ENCODE measurements at regions not wholly inside any gene's neighbourhood (a gene's known extent, or its start where the extent isn't known, plus 50 kb on each side); places are given as distances from the start of the nearest gene placed in this dataset.

- no peaks in the 10 kb centered on the region for H3K4me1 ChIP-seq
- H3K36me3 ChIP-seq, result no peaks in the 10 kb centered on the region
- no peak for DNase-seq (ENCODE audit: low spot score)
- no peak overlapping the region for H3K27ac ChIP-seq
- H3K27me3 ChIP-seq, result no peaks in the 10 kb centered on the region
- TF ChIP-seq, protein P1, sequence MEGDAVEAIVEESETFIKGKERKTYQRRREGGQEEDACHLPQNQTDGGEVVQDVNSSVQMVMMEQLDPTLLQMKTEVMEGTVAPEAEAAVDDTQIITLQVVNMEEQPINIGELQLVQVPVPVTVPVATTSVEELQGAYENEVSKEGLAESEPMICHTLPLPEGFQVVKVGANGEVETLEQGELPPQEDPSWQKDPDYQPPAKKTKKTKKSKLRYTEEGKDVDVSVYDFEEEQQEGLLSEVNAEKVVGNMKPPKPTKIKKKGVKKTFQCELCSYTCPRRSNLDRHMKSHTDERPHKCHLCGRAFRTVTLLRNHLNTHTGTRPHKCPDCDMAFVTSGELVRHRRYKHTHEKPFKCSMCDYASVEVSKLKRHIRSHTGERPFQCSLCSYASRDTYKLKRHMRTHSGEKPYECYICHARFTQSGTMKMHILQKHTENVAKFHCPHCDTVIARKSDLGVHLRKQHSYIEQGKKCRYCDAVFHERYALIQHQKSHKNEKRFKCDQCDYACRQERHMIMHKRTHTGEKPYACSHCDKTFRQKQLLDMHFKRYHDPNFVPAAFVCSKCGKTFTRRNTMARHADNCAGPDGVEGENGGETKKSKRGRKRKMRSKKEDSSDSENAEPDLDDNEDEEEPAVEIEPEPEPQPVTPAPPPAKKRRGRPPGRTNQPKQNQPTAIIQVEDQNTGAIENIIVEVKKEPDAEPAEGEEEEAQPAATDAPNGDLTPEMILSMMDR (IDR thresholded peaks at IDR 0.05), result no peak
- no peaks in the 10 kb centered on the region for H3K9me3 ChIP-seq
- no peak overlapping the region for H3K4me3 ChIP-seq
These were observed 622.7 kb downstream of the METTL15 start for GRCh38 chr11:28730889-28731288.

DNA sequence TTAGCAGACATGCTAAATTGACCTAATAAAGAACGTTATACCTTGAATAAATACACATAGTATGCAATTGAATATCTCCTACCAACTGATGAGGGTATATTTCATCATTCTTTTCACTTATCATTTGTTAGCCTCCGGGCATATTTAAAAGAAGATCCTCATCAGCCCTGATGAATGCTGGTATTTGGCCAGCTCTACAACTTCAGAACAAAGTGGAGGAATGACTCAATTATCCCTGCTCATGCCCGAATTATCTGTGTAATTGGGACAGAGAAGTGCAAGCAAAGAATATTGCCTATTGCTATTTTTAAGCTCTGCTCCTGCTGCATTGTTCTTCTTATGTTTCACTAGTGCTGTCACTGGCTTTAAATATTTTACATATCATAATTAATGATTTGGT lies 622.1 kb downstream of the METTL15 start:
- H3K9me3 ChIP-seq, result no peaks in the 10 kb centered on the region
- no peak overlapping the region for H3K27ac ChIP-seq
- H3K36me3 ChIP-seq, result no peaks in the 10 kb centered on the region
- no peaks in the 10 kb centered on the region for H3K27me3 ChIP-seq
- no peak overlapping the region for H3K4me3 ChIP-seq
- no peak for DNase-seq (ENCODE audit: low spot score)
- H3K4me1 ChIP-seq, result no peaks in the 10 kb centered on the region
- TF ChIP-seq, protein P1 (IDR thresholded peaks at IDR 0.05), result no peak

GRCh38 chr11:28729339-28729738 lies 621.2 kb downstream of the METTL15 start:
- Histone ChIP-seq H3K27me3 (no peaks in the 10 kb centered on the region), H3K4me3 (no peak overlapping the region), H3K9me3 (no peaks in the 10 kb centered on the region), H3K27ac (no peak overlapping the region), H3K4me1 (no peaks in the 10 kb centered on the region), H3K36me3 (no peaks in the 10 kb centered on the region)
- TF ChIP-seq, protein P1 (IDR thresholded peaks at IDR 0.05), result no peak
- DNase-seq (ENCODE audit: low spot score), result no peak

DNA sequence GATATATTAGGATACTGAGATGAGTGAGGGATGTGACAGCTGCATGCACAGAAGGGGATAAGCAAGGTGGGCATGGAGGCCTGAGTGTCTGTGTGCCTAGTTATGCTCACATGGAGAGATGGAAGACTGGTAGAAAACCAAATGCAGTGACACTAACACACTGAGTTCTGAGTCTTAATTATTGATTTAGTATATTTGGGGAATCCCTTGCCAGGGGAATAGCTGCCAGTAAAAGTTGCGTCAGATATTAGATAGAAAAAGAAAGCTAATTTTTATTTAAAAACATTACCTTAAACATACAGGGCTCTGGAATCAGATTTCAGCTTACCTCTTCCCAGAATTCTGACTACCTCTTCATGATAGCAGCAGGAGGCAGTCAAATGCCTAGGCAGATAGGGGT lies 620.5 kb downstream of the METTL15 start:
- H3K9me3 ChIP-seq, result no peaks in the 10 kb centered on the region
- no peaks in the 10 kb centered on the region for H3K27me3 ChIP-seq
- TF ChIP-seq, protein P1 (IDR thresholded peaks at IDR 0.05), result no peak
- no peak overlapping the region for H3K4me3 ChIP-seq
- no peak overlapping the region for H3K27ac ChIP-seq
- no peaks in the 10 kb centered on the region for H3K4me1 ChIP-seq
- no peaks in the 10 kb centered on the region for H3K36me3 ChIP-seq
- DNase-seq (ENCODE audit: low spot score), result no peak

GRCh38 chr11:28727254-28727653 lies 619.1 kb downstream of the METTL15 start:
- Histone ChIP-seq H3K9me3 (no peaks in the 10 kb centered on the region), H3K4me3 (no peak overlapping the region), H3K27me3 (no peaks in the 10 kb centered on the region), H3K27ac (no peak overlapping the region), H3K36me3 (no peaks in the 10 kb centered on the region), H3K4me1 (no peaks in the 10 kb centered on the region)
- TF ChIP-seq, protein P1 (IDR thresholded peaks at IDR 0.05), result no peak
- no peak for DNase-seq (ENCODE audit: low spot score)

DNA sequence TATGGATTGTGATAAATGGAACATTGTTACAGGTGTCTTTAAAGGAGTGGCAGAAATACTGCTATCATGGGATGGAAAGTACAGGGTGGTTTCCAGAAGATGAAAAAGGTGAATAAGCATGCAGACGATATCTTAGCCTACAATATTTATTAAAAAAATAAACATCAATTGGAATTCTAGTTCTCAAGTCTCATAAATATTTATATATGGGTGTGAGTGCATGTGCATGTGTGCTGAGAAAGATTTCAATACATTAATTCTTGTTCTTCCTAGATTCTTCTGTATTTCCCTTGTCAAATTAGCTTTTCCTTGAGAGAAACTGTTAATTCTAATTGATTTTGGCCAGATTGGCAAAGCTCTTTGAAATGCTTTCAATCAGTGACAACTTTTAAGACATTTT lies 618.2 kb downstream of the METTL15 start:
- no peak for DNase-seq (ENCODE audit: low spot score)

More for the DNA sequence above, 618.2 kb downstream of the METTL15 start:
- no peaks in the 10 kb centered on the region for H3K36me3 ChIP-seq
- H3K4me1 ChIP-seq, result no peaks in the 10 kb centered on the region
- H3K9me3 ChIP-seq, result no peaks in the 10 kb centered on the region
- H3K27ac ChIP-seq, result no peak overlapping the region
- no peak overlapping the region for H3K4me3 ChIP-seq
- H3K27me3 ChIP-seq, result no peaks in the 10 kb centered on the region
- TF ChIP-seq, protein P1 (IDR thresholded peaks at IDR 0.05), result no peak

Data from right atrium auricular region (tissue), 2 donors.